Uterus (tissue), 2 donors: ENCODE measurements at regions not wholly inside any gene's neighbourhood (a gene's known extent, or its start where the extent isn't known, plus 50 kb on each side); places are given as distances from the start of the nearest gene placed in this dataset.
"Not testable (repeated sequence)": the region's sequence is repeated elsewhere in the genome, so short reads cannot be mapped to it uniquely, and the experiment has no call there.

Source experiments
- CTCF ChIP-seq, 4 experiments: fragments of 200-600 bp in 2 of 4; fragments of 450-650 bp in 2 of 4; sonication (generic) in 2 of 4; IDR thresholded peaks; one replicate each; pipeline ENCODE4 v1.5.1; 2016 to 2019; ENCODE audit warnings: antibody characterized with exemption in 4 of 4, mild to moderate bottlenecking in 2 of 4, moderate library complexity in 1 of 4
- POLR2A ChIP-seq, 2 donors: fragments of 450-650 bp; IDR thresholded peaks; one replicate each; pipeline ENCODE4 v1.6.1; 2016; ENCODE audit warnings: antibody characterized with exemption in 2 of 2, mild to moderate bottlenecking in 1 of 2, moderate library complexity in 1 of 2

DNA sequence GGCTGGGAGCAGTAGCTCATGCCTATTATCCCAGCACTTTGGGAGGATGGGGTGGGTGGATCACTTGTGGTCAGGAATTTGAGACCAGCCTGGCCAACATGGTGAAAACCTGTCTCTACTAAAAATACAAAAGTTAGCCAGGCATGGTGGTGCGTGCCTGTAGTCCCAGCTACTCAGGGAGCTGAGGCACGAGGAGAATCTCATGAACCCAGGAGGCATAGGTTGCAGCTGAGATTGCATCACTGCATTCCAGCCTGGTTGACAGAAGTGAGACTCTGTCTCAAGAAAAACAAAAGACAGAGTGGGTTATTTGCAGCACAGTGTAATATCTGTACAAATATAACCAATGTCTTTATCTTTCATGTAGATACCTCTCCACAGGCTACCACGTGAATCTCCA, 606.2 kb upstream of the CITED2 start:
- not testable (repeated sequence) for TF ChIP-seq CTCF, POLR2A (IDR thresholded peaks at IDR 0.05)
